Esophagus muscularis mucosa (tissue), 3 donors: ENCODE measurements at regions not wholly inside any gene's neighbourhood (a gene's known extent, or its start where the extent isn't known, plus 50 kb on each side); places are given as distances from the start of the nearest gene placed in this dataset.

Experiments used
- CTCF ChIP-seq, 3 experiments: fragments of 200-600 bp in 2 of 3; fragments of 450-650 bp in 1 of 3; sonication (generic) in 2 of 3; IDR thresholded peaks; one replicate each; pipeline ENCODE4 v1.5.1; 2017 to 2019; ENCODE audit warnings: antibody characterized with exemption in 3 of 3, mild to moderate bottlenecking in 2 of 3, moderate library complexity in 1 of 3
- EP300 ChIP-seq: sonication (generic); formaldehyde crosslinking; IDR thresholded peaks from one replicate; pipeline ENCODE4 v1.6.1; 2017; ENCODE audit warnings: antibody characterized with exemption

GRCh38 chr12:90628213-90628612, 326.8 kb downstream of the CCER1 start:
- TF ChIP-seq CTCF (IDR thresholded peaks at IDR 0.05) (no peak), EP300 (no peak)
